Upper lobe of right lung (tissue), 1 donor: ENCODE measurements at regions not wholly inside any gene's neighbourhood (a gene's known extent, or its start where the extent isn't known, plus 50 kb on each side); places are given as distances from the start of the nearest gene placed in this dataset.

Experiments
- ATAC-seq: fragments of 200-7000 bp; cut with Tn5 transposase; one replicate; pipeline ENCODE4 v1.9.1; 2020; ENCODE audit warnings: mild to moderate bottlenecking, moderate library complexity
- DNase-seq: peaks from one replicate; pipeline ENCODE4 v3.0.0-alpha.2; 2020
- H3K27ac ChIP-seq: fragments of 200-600 bp; one replicate; pipeline ENCODE4 v1.8.0; 2022
- H3K27me3 ChIP-seq: fragments of 200-600 bp; one replicate; pipeline ENCODE4 v1.8.0; 2022; ENCODE audit warnings: mild to moderate bottlenecking
- H3K36me3 ChIP-seq: fragments of 200-600 bp; one replicate; pipeline ENCODE4 v1.8.0; 2022
- H3K4me1 ChIP-seq: fragments of 200-600 bp; one replicate; pipeline ENCODE4 v1.8.0; 2022
- H3K4me3 ChIP-seq: fragments of 200-600 bp; one replicate; pipeline ENCODE4 v1.8.0; 2022; ENCODE audit warnings: mild to moderate bottlenecking
- H3K9me3 ChIP-seq: fragments of 200-600 bp; one replicate; pipeline ENCODE4 v1.8.0; 2022
- CTCF ChIP-seq: fragments of 200-600 bp; IDR thresholded peaks from one replicate; pipeline ENCODE4 v1.8.0; 2022; ENCODE audit warnings: antibody characterized with exemption
- intact Hi-C: fragments of 100-400 bp; cut with DNase I; formaldehyde crosslinking; loops from one replicate; pipeline ENCODE4 v1.11.0; 2022
- donor health status: DM: no; HTN: yes; CAD: no; lungs with severe emphysema.

- intact Hi-C loops = no loop called here
- Histone ChIP-seq H3K9me3 (no peaks in the 10 kb centered on the region), H3K36me3 (no peaks in the 10 kb centered on the region), H3K27ac (no peak overlapping the region), H3K27me3 (no peaks in the 10 kb centered on the region), H3K4me3 (no peak overlapping the region), H3K4me1 (no peaks in the 10 kb centered on the region)
- DNase-seq (no peak), ATAC-seq (no peak)
- TF ChIP-seq CTCF = no peak
Observed at GRCh38 chr4:27759611-27760575, 899.3 kb downstream of the STIM2 start.

GRCh38 chr4:27763830-27764525 lies 903.3 kb downstream of the STIM2 start:
- Histone ChIP-seq H3K27me3 (no peaks in the 10 kb centered on the region), H3K27ac (no peak overlapping the region), H3K9me3 (no peaks in the 10 kb centered on the region), H3K36me3 (no peaks in the 10 kb centered on the region), H3K4me3 (no peak overlapping the region), H3K4me1 (no peaks in the 10 kb centered on the region)
- intact Hi-C loops = no loop called here
- no peak for TF ChIP-seq CTCF
- DNase-seq = no peak
- no peak for ATAC-seq

GRCh38 chr4:27764526-27764837 lies 903.8 kb downstream of the STIM2 start:
- Histone ChIP-seq H3K27ac (no peak overlapping the region), H3K4me1 (no peaks in the 10 kb centered on the region), H3K9me3 (no peaks in the 10 kb centered on the region), H3K4me3 (no peak overlapping the region), H3K27me3 (no peaks in the 10 kb centered on the region), H3K36me3 (no peaks in the 10 kb centered on the region)
- TF ChIP-seq CTCF = no peak
- no peak for DNase-seq
- intact Hi-C loops = no loop called here
- no peak for ATAC-seq

- no peaks in the 10 kb centered on the region for H3K4me1 ChIP-seq
- no peaks in the 10 kb centered on the region for H3K27me3 ChIP-seq
- H3K4me3 ChIP-seq = no peak overlapping the region
- intact Hi-C loops = no loop called here
- no peak for TF ChIP-seq CTCF
- ATAC-seq (no peak), DNase-seq (no peak)
- no peak overlapping the region for H3K27ac ChIP-seq
- H3K9me3 ChIP-seq = no peaks in the 10 kb centered on the region
- H3K36me3 ChIP-seq = no peaks in the 10 kb centered on the region
Observed at GRCh38 chr4:27770895-27771294, 910.3 kb downstream of the STIM2 start.

- no peaks in the 10 kb centered on the region for H3K36me3 ChIP-seq
- no peaks in the 10 kb centered on the region for H3K27me3 ChIP-seq
- H3K4me3 ChIP-seq = no peak overlapping the region
- H3K27ac ChIP-seq = no peak overlapping the region
- no peak for TF ChIP-seq CTCF
- H3K9me3 ChIP-seq = no peaks in the 10 kb centered on the region
- intact Hi-C loops = no loop called here
- no peaks in the 10 kb centered on the region for H3K4me1 ChIP-seq
- no peak for DNase-seq
- ATAC-seq = no peak
Observed at GRCh38 chr4:27775156-27775555, 914.5 kb downstream of the STIM2 start.
